ENCODE measurements at regions not wholly inside any gene's neighbourhood (a gene's known extent, or its start where the extent isn't known, plus 50 kb on each side); places are given as distances from the start of the nearest gene placed in this dataset.

DNA sequence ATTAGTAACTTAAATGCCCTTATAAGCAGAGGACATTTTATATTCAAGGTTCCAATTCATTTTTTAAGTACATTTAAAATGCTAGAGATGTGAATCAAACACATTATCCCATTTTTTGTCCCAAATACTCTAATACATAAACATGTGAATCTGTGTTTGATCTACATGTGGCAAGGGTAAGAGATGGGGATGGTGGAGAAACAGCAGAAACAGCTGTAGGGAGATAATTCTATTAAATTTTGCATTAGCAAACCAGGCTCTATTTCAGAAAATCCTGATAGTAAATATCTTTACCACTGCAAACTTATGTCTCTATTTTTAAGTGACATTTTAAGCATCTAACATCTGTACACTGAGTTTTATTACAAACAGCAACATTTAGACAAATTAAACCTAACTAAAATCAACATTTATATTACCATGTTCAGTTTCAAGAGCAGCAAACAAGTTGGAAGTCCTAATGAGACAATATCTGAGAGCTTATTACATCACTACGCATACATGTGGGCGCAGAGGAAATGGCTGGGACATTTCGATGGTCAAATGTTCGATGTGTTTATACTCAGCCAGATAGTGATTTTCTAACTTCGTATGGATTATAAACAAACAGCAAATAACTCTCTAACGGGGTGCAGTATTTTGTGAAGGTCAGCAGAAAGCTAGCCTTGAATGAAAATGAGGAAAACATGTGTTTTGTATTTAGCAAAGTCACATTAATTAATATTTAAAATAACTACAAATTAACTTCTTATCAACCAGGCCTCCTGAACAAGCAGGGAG is 165.1 kb downstream of the GJA1 start:
- DNase-seq (no peak), FAIRE-seq (no peak)
- H3K9ac ChIP-seq (ENCODE audit: low read length in 3 of 3): no peak overlapping the region
- no peaks in the 10 kb centered on the region for H3K4me1 ChIP-seq (ENCODE audit: control insufficient read depth in 2 of 3, insufficient read depth in 2 of 3, low read depth in 1 of 3, low read length in 3 of 3)
- TF ChIP-seq, protein P1, sequence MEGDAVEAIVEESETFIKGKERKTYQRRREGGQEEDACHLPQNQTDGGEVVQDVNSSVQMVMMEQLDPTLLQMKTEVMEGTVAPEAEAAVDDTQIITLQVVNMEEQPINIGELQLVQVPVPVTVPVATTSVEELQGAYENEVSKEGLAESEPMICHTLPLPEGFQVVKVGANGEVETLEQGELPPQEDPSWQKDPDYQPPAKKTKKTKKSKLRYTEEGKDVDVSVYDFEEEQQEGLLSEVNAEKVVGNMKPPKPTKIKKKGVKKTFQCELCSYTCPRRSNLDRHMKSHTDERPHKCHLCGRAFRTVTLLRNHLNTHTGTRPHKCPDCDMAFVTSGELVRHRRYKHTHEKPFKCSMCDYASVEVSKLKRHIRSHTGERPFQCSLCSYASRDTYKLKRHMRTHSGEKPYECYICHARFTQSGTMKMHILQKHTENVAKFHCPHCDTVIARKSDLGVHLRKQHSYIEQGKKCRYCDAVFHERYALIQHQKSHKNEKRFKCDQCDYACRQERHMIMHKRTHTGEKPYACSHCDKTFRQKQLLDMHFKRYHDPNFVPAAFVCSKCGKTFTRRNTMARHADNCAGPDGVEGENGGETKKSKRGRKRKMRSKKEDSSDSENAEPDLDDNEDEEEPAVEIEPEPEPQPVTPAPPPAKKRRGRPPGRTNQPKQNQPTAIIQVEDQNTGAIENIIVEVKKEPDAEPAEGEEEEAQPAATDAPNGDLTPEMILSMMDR (IDR thresholded peaks at IDR 0.05; ENCODE audit: borderline replicate concordance, extremely low read depth, insufficient read depth): no peak
- H3K4me3 ChIP-seq (ENCODE audit: low read length in 3 of 3): no peak overlapping the region
- H3K36me3 ChIP-seq (ENCODE audit: control insufficient read depth in 2 of 3, insufficient read depth in 3 of 3, low read length in 3 of 3): no peaks in the 10 kb centered on the region
- intact Hi-C loops (cut with DNase I): no loop called here
- H3K27ac ChIP-seq (ENCODE audit: low read depth in 2 of 2, low read length in 2 of 2): no peak overlapping the region
- no peaks in the 10 kb centered on the region for H3K27me3 ChIP-seq (ENCODE audit: control insufficient read depth, insufficient read depth, low read length)
- no peaks in the 10 kb centered on the region for H3K9me3 ChIP-seq (ENCODE audit: control insufficient read depth in 2 of 3, insufficient read depth in 1 of 3, low read length in 3 of 3)

DNA sequence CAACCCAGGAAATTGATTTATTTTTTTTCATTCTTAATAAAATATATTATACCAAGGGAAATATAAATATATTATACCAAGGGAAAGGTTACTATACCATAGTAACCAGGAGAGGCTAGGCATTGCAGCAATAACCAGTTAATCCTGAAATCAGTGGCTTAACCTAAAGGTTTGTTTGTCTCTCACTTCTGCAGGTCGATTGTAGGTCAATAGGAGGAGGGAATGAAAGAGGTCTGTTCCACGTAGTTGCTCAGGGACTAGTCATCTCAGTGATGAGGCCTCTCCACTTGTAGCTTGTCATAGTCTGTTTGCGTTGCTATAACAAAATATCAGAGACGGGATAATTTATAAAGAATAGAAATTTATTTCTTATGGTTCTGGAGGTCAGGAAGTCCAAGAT is 168.0 kb downstream of the GJA1 start:
- no peaks in the 10 kb centered on the region for H3K27me3 ChIP-seq (ENCODE audit: control insufficient read depth, insufficient read depth, low read length)
- DNase-seq (no peak), FAIRE-seq (no peak)
- no peak overlapping the region for H3K9ac ChIP-seq (ENCODE audit: low read length in 3 of 3)
- no peak overlapping the region for H3K27ac ChIP-seq (ENCODE audit: low read depth in 2 of 2, low read length in 2 of 2)
- intact Hi-C loops (cut with DNase I): no loop called here
- H3K4me3 ChIP-seq (ENCODE audit: low read length in 3 of 3): no peak overlapping the region
- H3K4me1 ChIP-seq (ENCODE audit: control insufficient read depth in 2 of 3, insufficient read depth in 2 of 3, low read depth in 1 of 3, low read length in 3 of 3): no peaks in the 10 kb centered on the region
- TF ChIP-seq, protein P1 (IDR thresholded peaks at IDR 0.05; ENCODE audit: borderline replicate concordance, extremely low read depth, insufficient read depth): no peak
- H3K9me3 ChIP-seq (ENCODE audit: control insufficient read depth in 2 of 3, insufficient read depth in 1 of 3, low read length in 3 of 3): no peaks in the 10 kb centered on the region
- H3K36me3 ChIP-seq (ENCODE audit: control insufficient read depth in 2 of 3, insufficient read depth in 3 of 3, low read length in 3 of 3): no peaks in the 10 kb centered on the region

DNA sequence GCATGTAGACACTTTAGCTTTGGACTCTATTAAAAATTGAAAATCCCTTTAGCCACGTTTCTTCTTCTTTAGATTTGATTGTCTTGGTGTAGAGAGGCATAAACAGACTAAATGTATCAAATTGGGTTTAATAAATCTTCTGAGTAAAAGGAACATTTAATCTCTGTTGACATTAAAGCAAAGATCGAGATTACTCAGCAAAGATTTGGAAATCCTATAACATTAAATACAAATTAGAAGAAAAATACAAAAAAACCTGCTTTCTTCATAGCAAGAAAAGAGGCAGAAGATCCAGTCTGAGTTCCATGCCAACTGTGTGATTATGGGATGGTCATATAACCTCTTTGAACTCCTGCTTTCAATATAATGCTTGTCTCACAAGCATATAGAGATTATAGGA is 172.3 kb downstream of the GJA1 start:
- no peak for FAIRE-seq
- H3K4me1 ChIP-seq (ENCODE audit: control insufficient read depth in 2 of 3, insufficient read depth in 2 of 3, low read depth in 1 of 3, low read length in 3 of 3): no peaks in the 10 kb centered on the region
- intact Hi-C loops (cut with DNase I): no loop called here
- H3K36me3 ChIP-seq (ENCODE audit: control insufficient read depth in 2 of 3, insufficient read depth in 3 of 3, low read length in 3 of 3): no peaks in the 10 kb centered on the region
- H3K27me3 ChIP-seq (ENCODE audit: control insufficient read depth, insufficient read depth, low read length): no peaks in the 10 kb centered on the region
- DNase-seq: no peak
- H3K9me3 ChIP-seq (ENCODE audit: control insufficient read depth in 2 of 3, insufficient read depth in 1 of 3, low read length in 3 of 3): no peaks in the 10 kb centered on the region
- TF ChIP-seq, protein P1 (IDR thresholded peaks at IDR 0.05; ENCODE audit: borderline replicate concordance, extremely low read depth, insufficient read depth): no peak
- H3K27ac ChIP-seq (ENCODE audit: low read depth in 2 of 2, low read length in 2 of 2): no peak overlapping the region
- H3K9ac ChIP-seq (ENCODE audit: low read length in 3 of 3): no peak overlapping the region
- no peak overlapping the region for H3K4me3 ChIP-seq (ENCODE audit: low read length in 3 of 3)

DNA sequence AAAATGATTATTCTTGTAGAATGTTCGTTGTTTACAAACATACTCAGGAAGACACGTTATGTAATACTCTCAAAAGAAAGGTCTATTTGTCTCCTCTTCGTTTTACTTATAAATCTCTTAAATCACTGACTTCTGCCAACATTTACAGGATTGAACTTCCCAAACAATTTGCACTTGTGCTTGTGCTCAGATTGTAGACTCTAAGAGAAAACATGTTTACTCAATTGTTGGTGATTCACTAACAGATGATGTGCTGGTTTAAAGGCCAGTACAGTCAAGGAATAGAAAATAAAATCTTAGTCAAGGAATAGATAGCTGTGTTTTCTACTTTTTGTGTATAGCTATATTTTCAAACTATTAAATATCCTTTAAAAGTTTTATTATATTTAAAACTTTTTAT is 172.8 kb downstream of the GJA1 start:
- Histone ChIP-seq H3K9me3 (ENCODE audit: control insufficient read depth in 2 of 3, insufficient read depth in 1 of 3, low read length in 3 of 3) (no peaks in the 10 kb centered on the region), H3K27ac (ENCODE audit: low read depth in 2 of 2, low read length in 2 of 2) (no peak overlapping the region), H3K4me1 (ENCODE audit: control insufficient read depth in 2 of 3, insufficient read depth in 2 of 3, low read depth in 1 of 3, low read length in 3 of 3) (no peaks in the 10 kb centered on the region), H3K27me3 (ENCODE audit: control insufficient read depth, insufficient read depth, low read length) (no peaks in the 10 kb centered on the region), H3K4me3 (ENCODE audit: low read length in 3 of 3) (no peak overlapping the region), H3K36me3 (ENCODE audit: control insufficient read depth in 2 of 3, insufficient read depth in 3 of 3, low read length in 3 of 3) (no peaks in the 10 kb centered on the region), H3K9ac (ENCODE audit: low read length in 3 of 3) (no peak overlapping the region)
- FAIRE-seq: no peak
- TF ChIP-seq, protein P1 (IDR thresholded peaks at IDR 0.05; ENCODE audit: borderline replicate concordance, extremely low read depth, insufficient read depth): no peak
- DNase-seq: no peak
- intact Hi-C loops (cut with DNase I): no loop called here
